Kasumi-1 (cell line): ENCODE measurements at regions not wholly inside any gene's neighbourhood (a gene's known extent, or its start where the extent isn't known, plus 50 kb on each side); places are given as distances from the start of the nearest gene placed in this dataset.
A peak's percentile ranks its signal among the peaks of the same experiment; 100 is the strongest.

ENCODE experiments used
- DNase-seq, 2 experiments: peaks; one replicate each; lab custom pipeline; 2025; lab: John Stamatoyannopoulos, UW

- no peak for DNase-seq
Measured at GRCh38 chr11:112861356-112861755, 99.9 kb upstream of the NCAM1 start.

- DNase-seq, result no peak
Measured at GRCh38 chr11:112863305-112863704, 97.9 kb upstream of the NCAM1 start.

GRCh38 chr11:112864672-112865071 lies 96.5 kb upstream of the NCAM1 start:
- no peak for DNase-seq

GRCh38 chr11:112871909-112872500 lies 89.2 kb upstream of the NCAM1 start:
- DNase-seq, result no peak

- no peak for DNase-seq
Measured at GRCh38 chr11:112874980-112875379, 86.2 kb upstream of the NCAM1 start.

- DNase-seq, result no peak
Measured at GRCh38 chr11:112877581-112877980, 83.6 kb upstream of the NCAM1 start.

- DNase-seq, result no peak
Measured at GRCh38 chr11:112878033-112878601, 83.1 kb upstream of the NCAM1 start.

- peak; percentile 17 to 52 for DNase-seq
Measured at GRCh38 chr11:112880495-112880894, 80.7 kb upstream of the NCAM1 start.

- no peak for DNase-seq
Measured at GRCh38 chr11:112881461-112881860, 79.8 kb upstream of the NCAM1 start.

- DNase-seq, result no peak
Measured at GRCh38 chr11:112882494-112883381, 78.5 kb upstream of the NCAM1 start.

- DNase-seq, result no peak
Measured at GRCh38 chr11:112884012-112884767, 77.0 kb upstream of the NCAM1 start.

- DNase-seq, result no peak
Measured at GRCh38 chr11:112885744-112886433, 75.3 kb upstream of the NCAM1 start.

- no peak for DNase-seq
Measured at GRCh38 chr11:112886434-112887370, 74.5 kb upstream of the NCAM1 start.

- no peak for DNase-seq
Measured at GRCh38 chr11:112889446-112889845, 71.8 kb upstream of the NCAM1 start.

GRCh38 chr11:112899235-112900006 lies 61.8 kb upstream of the NCAM1 start:
- no peak for DNase-seq

- DNase-seq, result no peak
Measured at GRCh38 chr11:112901924-112902323, 59.3 kb upstream of the NCAM1 start.

- DNase-seq, result no peak
Measured at GRCh38 chr11:112902361-112903011, 58.7 kb upstream of the NCAM1 start.

GRCh38 chr11:112903340-112903739 lies 57.9 kb upstream of the NCAM1 start:
- DNase-seq, result no peak

- DNase-seq, result no peak
Measured at GRCh38 chr11:112911124-112911523, 50.1 kb upstream of the NCAM1 start.
